Stomach smooth muscle (tissue), 2 donors: ENCODE measurements at regions not wholly inside any gene's neighbourhood (a gene's known extent, or its start where the extent isn't known, plus 50 kb on each side); places are given as distances from the start of the nearest gene placed in this dataset.

Experiments
- H3K27ac ChIP-seq: one replicate; pipeline ENCODE4 v1.7.0; 2013; ENCODE audit warnings: mild to moderate bottlenecking, low read length, inconsistent platforms
- H3K27me3 ChIP-seq, 2 donors: one replicate each; pipeline ENCODE4 v1.7.0; 2013; ENCODE audit warnings: low read length in 2 of 2; ENCODE audit not compliant: insufficient read depth in 2 of 2, control insufficient read depth in 1 of 2
- H3K36me3 ChIP-seq, 2 donors: one replicate each; pipeline ENCODE4 v1.7.0; 2013; ENCODE audit warnings: low read length in 2 of 2; ENCODE audit not compliant: control insufficient read depth in 2 of 2, insufficient read depth in 2 of 2
- H3K4me1 ChIP-seq: one replicate; pipeline ENCODE4 v1.7.0; 2013; ENCODE audit warnings: low read length; ENCODE audit not compliant: control insufficient read depth, insufficient read depth
- H3K4me3 ChIP-seq, 2 donors: one replicate each; pipeline ENCODE4 v1.7.0; 2013; ENCODE audit warnings: low read length in 2 of 2
- H3K9ac ChIP-seq, 2 donors: one replicate each; pipeline ENCODE4 v1.7.0; 2013; ENCODE audit warnings: low read length in 2 of 2, mild to moderate bottlenecking in 1 of 2
- H3K9me3 ChIP-seq, 2 donors: one replicate each; pipeline ENCODE4 v1.7.0; 2013; ENCODE audit warnings: low read length in 2 of 2; ENCODE audit not compliant: control insufficient read depth in 2 of 2
- donor health status: healthy.
- donor health status: Pancreatic carcinoma.

DNA sequence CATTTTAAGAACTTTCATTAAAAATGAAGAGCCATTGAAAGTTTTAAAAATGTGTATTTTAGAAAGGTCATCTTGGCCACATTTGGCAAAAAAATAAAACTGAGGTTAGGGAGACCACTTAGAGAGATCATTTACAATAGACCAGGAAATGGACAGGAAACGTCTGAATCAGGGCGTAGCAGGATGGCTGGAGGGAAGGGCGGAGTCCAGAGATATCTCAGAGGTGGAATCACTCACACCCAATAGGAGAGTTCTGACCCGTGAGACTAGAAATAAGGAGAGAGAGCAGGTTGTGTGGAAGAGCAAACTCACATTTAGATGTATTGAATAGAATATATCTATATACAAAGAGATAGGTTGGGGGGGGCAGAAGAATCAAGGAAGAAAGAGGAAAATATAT lies 373.4 kb downstream of the METTL4 start:
- Histone ChIP-seq H3K27ac (no peak overlapping the region), H3K4me1 (no peaks in the 10 kb centered on the region), H3K9me3 (no peaks in the 10 kb centered on the region), H3K36me3 (no peaks in the 10 kb centered on the region), H3K9ac (no peak overlapping the region), H3K4me3 (no peak overlapping the region), H3K27me3 (no peaks in the 10 kb centered on the region)

DNA sequence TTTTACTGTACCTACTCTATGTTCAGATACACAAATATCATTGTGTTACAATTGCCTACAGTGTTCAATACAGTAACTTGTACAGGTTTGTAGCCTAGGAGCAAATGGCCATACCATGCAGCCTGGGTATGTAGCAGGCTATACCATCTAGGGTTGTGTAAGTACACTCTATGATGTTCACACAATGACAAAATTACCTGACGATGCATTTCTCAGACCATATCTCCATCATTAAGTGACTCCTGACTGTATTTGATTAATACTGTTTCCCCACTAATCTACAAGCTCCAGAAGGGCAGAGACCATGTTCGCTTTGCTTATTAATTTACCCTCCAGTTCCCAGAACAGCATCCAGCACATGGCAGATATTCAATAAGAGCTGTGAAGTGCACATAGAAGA lies 372.2 kb downstream of the METTL4 start:
- Histone ChIP-seq H3K9ac (no peak overlapping the region), H3K4me3 (no peak overlapping the region), H3K36me3 (no peaks in the 10 kb centered on the region), H3K4me1 (no peaks in the 10 kb centered on the region), H3K9me3 (no peaks in the 10 kb centered on the region), H3K27me3 (no peaks in the 10 kb centered on the region), H3K27ac (no peak overlapping the region)

DNA sequence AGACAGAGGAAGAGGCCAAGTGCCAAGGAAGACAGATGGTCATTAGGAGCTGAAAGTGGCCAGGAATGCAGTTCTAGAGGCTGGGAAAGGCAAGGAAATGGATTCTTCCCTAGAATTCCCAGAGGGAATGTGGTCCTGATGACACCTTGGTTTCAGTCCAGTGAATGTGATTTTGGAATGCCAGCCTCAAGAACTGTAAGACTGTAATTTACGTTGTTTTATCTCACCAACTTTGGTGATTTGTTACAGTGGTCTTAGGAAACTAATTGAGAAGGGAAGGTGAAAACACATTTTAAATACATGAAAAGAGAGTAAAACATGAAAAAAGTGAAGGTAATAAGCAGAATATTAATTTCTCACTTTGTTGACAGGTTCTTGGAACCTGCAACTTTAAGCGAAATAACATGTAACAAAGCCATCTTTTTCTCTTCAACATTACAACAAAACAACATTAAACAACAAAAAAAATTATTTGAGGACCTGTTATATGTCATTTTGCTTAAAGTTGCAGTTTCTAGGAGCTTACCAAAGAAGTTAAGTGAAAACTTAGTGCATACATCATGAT lies 370.2 kb downstream of the METTL4 start:
- Histone ChIP-seq H3K36me3 (no peaks in the 10 kb centered on the region), H3K4me1 (no peaks in the 10 kb centered on the region), H3K27ac (no peak overlapping the region), H3K9ac (no peak overlapping the region), H3K9me3 (no peaks in the 10 kb centered on the region), H3K4me3 (no peak overlapping the region), H3K27me3 (no peaks in the 10 kb centered on the region)

DNA sequence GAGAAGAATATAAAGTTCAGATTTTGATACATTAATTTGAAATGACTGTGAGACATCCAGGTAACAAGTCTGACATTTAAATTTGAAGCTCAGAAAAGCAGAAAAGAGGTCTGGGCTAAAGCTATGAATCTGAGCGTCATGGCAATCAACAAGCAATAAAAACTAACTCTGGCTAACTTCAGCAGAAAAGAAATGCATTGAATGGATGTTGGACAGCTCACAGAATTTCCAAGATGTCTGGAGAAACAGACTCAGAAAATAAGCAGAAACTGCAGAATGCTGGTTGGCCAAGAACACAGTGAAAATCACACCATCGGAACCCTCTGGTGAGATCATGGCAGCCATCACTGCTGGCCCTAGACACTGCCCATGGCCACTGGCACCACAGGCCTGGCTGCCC lies 366.6 kb downstream of the METTL4 start:
- no peaks in the 10 kb centered on the region for H3K4me1 ChIP-seq
- H3K36me3 ChIP-seq = no peaks in the 10 kb centered on the region
- no peaks in the 10 kb centered on the region for H3K27me3 ChIP-seq
- H3K9ac ChIP-seq = no peak overlapping the region
- no peaks in the 10 kb centered on the region for H3K9me3 ChIP-seq
- no peak overlapping the region for H3K4me3 ChIP-seq
- no peak overlapping the region for H3K27ac ChIP-seq

DNA sequence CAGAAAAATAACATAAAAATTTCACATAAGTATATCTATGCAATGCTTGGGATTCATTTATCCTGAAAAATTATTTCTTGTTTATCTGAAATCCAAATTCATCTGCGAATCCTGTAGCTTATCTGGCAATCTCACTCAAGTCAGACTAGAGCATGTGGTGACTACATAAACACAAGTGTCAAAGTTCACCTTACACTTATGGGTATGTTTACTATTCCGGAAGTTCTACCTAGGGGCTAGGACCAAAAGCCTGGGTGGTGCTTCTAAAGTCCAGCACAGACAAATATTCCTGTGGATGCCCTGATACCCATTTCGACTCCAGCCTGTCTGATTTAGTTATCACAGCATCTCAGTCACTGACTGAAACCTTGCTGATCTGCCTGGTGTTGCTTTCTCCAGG lies 364.0 kb downstream of the METTL4 start:
- no peak overlapping the region for H3K27ac ChIP-seq
- H3K36me3 ChIP-seq = no peaks in the 10 kb centered on the region
- no peaks in the 10 kb centered on the region for H3K9me3 ChIP-seq
- H3K4me1 ChIP-seq = no peaks in the 10 kb centered on the region
- H3K9ac ChIP-seq = no peak overlapping the region
- H3K27me3 ChIP-seq = no peaks in the 10 kb centered on the region
- H3K4me3 ChIP-seq = no peak overlapping the region

DNA sequence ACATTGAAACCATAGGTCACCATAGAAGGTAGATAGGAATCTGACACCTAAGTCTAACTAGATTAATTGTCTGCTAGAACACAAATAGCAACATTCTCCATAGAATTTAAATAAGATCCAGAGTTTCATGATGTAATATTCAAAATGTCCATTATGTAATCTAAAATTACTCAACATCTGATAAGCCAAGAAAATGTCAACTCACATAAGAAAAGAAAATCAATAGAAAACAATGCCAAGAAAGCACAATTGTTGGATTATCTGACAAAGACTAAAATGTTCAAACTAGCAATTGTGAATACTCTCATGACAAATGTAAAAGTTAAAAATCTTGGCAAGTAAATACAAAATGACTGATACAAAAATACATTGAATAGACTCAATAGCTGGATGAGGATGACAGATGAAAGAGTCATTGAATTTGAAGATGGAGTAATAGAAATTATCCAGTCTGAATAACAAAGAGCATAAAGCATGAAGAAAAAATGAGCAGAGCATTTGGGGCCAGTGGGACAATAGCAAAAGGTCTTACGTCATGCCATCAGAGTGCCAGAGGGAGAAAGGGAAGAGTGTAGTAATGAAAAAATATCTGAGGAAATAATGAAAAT lies 358.6 kb downstream of the METTL4 start:
- Histone ChIP-seq H3K4me1 (no peaks in the 10 kb centered on the region), H3K9me3 (no peaks in the 10 kb centered on the region), H3K9ac (no peak overlapping the region), H3K27me3 (no peaks in the 10 kb centered on the region), H3K27ac (no peak overlapping the region), H3K4me3 (no peak overlapping the region), H3K36me3 (no peaks in the 10 kb centered on the region)

DNA sequence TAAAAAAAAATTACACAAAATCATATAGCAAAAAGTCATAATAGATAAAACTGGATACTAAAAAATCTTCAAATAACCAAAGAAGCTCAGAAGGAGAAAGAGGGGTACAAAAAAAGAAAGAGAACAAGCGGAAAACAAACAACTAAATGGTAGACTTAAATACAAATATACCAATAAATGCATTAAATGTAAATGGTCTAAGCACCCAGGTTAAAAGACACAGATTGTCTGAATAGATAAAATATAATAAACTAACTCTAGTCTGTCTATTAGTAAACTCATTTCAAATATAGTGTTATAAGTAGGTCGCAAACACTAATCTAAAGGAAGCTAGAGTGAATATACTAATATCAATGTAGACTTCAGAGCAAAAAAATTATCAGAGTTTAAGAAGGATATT lies 357.4 kb downstream of the METTL4 start:
- Histone ChIP-seq H3K9ac (no peak overlapping the region), H3K36me3 (no peaks in the 10 kb centered on the region), H3K9me3 (no peaks in the 10 kb centered on the region), H3K4me3 (no peak overlapping the region), H3K27ac (no peak overlapping the region), H3K4me1 (no peaks in the 10 kb centered on the region), H3K27me3 (no peaks in the 10 kb centered on the region)

DNA sequence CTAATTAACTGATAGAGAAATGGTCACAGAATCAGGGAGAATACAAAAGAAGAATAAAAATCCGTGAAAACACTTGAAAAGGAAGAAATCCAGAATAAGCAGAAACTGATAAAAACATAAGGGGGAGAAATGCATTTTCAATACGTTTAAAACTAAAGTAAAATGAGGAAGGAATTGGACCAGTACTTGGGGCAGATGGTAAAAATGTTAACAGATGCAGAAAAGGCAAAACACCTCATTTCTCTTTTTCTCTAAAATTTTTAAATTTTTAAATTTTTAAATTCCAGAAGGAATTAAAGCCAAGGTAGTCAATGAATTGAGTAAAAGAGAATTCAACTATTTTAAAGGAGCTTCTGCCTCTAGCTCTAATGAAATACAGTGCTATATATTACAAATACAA lies 353.9 kb downstream of the METTL4 start:
- Histone ChIP-seq H3K4me3 (no peak overlapping the region), H3K9me3 (no peaks in the 10 kb centered on the region), H3K27ac (no peak overlapping the region), H3K36me3 (no peaks in the 10 kb centered on the region), H3K4me1 (no peaks in the 10 kb centered on the region), H3K27me3 (no peaks in the 10 kb centered on the region), H3K9ac (no peak overlapping the region)

DNA sequence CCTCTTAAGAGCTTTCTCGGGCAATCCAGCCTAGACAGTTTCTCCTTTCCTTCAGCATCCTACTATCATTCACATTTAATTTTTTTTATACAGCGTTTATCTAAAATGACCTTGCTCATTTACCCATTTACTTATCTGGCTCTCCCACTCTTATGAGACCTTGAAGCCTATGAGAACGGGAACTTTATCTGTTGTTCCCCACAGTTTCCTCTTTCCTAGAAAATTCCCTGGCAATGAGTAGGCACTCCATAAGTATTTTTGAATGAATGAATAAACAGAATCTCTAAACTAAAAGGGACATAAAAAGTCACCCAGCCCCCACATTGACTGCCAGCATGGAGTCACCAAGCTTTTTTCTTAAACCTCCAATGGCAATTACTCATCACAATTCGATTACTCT lies 353.2 kb downstream of the METTL4 start:
- H3K27me3 ChIP-seq = no peaks in the 10 kb centered on the region
- H3K36me3 ChIP-seq = no peaks in the 10 kb centered on the region
- no peaks in the 10 kb centered on the region for H3K9me3 ChIP-seq
- H3K4me1 ChIP-seq = no peaks in the 10 kb centered on the region
- no peak overlapping the region for H3K27ac ChIP-seq
- H3K9ac ChIP-seq = no peak overlapping the region
- H3K4me3 ChIP-seq = no peak overlapping the region

DNA sequence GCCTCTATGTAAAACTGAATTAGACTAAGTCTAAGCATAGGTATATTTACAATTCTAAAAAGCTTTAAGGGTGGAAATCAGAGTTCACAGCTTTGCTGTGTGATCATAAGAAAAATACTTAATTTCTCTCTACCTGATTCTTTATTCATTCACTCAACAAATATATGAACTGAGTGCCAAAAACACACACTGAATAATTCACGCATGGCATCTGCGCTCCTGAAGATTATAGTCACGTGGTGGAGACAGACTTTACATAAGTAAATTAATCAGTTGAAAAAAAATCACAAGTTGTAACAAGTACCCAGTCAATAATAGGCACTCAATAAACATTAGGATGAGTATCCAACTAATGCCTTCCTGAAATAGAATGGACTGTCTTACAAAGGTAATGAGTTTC lies 351.6 kb downstream of the METTL4 start:
- Histone ChIP-seq H3K9me3 (no peaks in the 10 kb centered on the region), H3K36me3 (no peaks in the 10 kb centered on the region), H3K4me1 (no peaks in the 10 kb centered on the region), H3K27me3 (no peaks in the 10 kb centered on the region), H3K4me3 (no peak overlapping the region), H3K27ac (no peak overlapping the region), H3K9ac (no peak overlapping the region)

DNA sequence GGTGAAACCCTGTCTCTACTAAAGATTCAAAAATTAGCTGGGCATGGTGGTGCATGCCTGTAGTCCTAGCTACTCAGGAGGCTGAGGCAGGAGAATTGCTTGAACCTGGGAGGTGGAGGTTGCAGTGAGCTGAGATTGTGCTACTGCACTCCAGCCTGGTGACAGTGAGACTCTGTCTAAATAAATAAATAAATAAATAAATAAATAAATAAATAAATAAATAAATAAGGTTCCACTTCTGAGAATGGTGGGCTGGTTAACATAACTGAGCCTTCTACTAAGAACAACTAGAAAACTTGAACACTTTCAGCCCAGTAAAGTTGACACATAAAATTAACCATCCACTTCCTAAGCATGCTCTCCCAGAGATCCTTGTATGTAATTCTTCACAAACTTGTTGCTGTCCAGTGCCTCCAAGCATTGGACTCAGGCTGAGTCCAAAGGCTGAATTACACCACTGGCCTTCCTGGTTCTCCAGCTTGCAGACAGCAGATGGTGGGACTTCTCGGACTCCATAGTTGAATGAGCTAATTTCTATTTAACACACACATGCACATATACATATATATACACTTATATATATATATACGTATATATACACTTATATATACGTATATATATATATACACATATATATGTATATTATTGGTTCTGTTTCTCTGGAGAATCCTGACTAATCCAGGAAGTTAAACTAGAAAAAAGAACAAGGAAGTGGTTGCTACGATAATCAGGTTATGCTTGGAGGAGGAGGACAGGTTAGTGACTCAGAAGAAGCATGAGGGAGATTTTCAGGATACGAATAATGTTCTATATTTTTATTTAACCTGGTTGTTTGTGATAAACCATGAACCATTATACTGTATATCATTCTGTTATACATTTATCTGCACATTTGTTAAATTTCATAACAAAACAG lies 348.8 kb downstream of the METTL4 start:
- H3K27ac ChIP-seq = no peak overlapping the region
- no peak overlapping the region for H3K9ac ChIP-seq
- H3K9me3 ChIP-seq = no peaks in the 10 kb centered on the region
- no peaks in the 10 kb centered on the region for H3K4me1 ChIP-seq
- H3K36me3 ChIP-seq = no peaks in the 10 kb centered on the region
- H3K4me3 ChIP-seq = no peak overlapping the region
- H3K27me3 ChIP-seq = peaks cover 0 to 2% of the 10 kb centered on the region in 2 donors
